Testis (tissue), 2 donors: ENCODE measurements at regions not wholly inside any gene's neighbourhood (a gene's known extent, or its start where the extent isn't known, plus 50 kb on each side); places are given as distances from the start of the nearest gene placed in this dataset.

Experiments used
- DNase-seq: peaks from one replicate; pipeline ENCODE4 v3.0.0-alpha.2; 2019
- H3K27ac ChIP-seq, 2 donors: fragments of 200-600 bp; sonication (generic); one replicate each; pipeline ENCODE4 v1.5.1; 2019
- H3K27me3 ChIP-seq: fragments of 200-600 bp; sonication (generic); one replicate; pipeline ENCODE4 v1.5.1; 2019
- H3K36me3 ChIP-seq: fragments of 200-600 bp; sonication (generic); one replicate; pipeline ENCODE4 v1.5.1; 2017; ENCODE audit warnings: low read depth; ENCODE audit errors: missing control alignments
- H3K4me1 ChIP-seq: fragments of 200-600 bp; sonication (generic); one replicate; pipeline ENCODE4 v1.5.1; 2019
- H3K4me3 ChIP-seq, 2 donors: fragments of 200-600 bp; sonication (generic); one replicate each; pipeline ENCODE4 v1.5.1; 2017 to 2019
- H3K9me3 ChIP-seq: fragments of 200-600 bp; sonication (generic); one replicate; pipeline ENCODE4 v1.5.1; 2017
- POLR2A ChIP-seq: fragments of 450-650 bp; IDR thresholded peaks from one replicate; pipeline ENCODE4 v1.6.1; 2017; ENCODE audit warnings: antibody characterized with exemption, mild to moderate bottlenecking, moderate library complexity
- WGBS, 2 donors: methylation state at CpG; one replicate each; pipeline ENCODE4 v1.1.5; 2018; 5-methylcytosine and 5-hydroxymethylcytosine counted together
- intact Hi-C: fragments of 100-400 bp; cut with DNase I; formaldehyde crosslinking; loops from one replicate; pipeline ENCODE4 v1.15.1; 2023; ENCODE audit warnings: low total_unique reads
- TF ChIP-seq, protein P1 (sequence below), 3 experiments: fragments of 450-650 bp in 2 of 3; fragments of 200-600 bp in 1 of 3; sonication (generic) in 1 of 3; IDR thresholded peaks; one replicate each; pipeline ENCODE4 v1.5.1; 2016 to 2019; ENCODE audit warnings: antibody characterized with exemption in 3 of 3, mild to moderate bottlenecking in 2 of 3, moderate library complexity in 1 of 3

DNA sequence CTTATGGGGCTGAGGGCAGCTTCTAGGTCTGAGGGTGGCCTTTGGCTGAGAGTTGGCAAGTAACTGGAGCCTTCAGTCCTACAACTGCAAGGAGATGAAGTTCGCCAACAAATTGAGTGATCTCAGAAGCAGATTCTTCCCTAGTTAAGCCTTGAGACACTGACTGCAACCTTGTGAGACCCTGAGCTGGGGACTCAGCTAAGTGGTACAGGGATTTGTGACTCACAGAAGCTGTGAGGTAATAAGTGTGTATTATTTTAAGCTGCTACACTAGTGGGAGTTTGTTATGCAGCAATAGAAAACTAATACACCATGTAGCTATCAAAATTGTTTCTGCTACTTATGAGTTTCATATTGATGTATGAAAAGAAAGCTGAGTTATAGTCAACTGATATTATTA is 279.2 kb downstream of the PIK3R1 start:
- TF ChIP-seq POLR2A: no peak
- TF ChIP-seq, protein P1, sequence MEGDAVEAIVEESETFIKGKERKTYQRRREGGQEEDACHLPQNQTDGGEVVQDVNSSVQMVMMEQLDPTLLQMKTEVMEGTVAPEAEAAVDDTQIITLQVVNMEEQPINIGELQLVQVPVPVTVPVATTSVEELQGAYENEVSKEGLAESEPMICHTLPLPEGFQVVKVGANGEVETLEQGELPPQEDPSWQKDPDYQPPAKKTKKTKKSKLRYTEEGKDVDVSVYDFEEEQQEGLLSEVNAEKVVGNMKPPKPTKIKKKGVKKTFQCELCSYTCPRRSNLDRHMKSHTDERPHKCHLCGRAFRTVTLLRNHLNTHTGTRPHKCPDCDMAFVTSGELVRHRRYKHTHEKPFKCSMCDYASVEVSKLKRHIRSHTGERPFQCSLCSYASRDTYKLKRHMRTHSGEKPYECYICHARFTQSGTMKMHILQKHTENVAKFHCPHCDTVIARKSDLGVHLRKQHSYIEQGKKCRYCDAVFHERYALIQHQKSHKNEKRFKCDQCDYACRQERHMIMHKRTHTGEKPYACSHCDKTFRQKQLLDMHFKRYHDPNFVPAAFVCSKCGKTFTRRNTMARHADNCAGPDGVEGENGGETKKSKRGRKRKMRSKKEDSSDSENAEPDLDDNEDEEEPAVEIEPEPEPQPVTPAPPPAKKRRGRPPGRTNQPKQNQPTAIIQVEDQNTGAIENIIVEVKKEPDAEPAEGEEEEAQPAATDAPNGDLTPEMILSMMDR (IDR thresholded peaks at IDR 0.05): no peak
- WGBS, 2 donors: 94 to 96% methylated on average over 1 of the region's 1 CpG
- DNase-seq: no peak
- no peaks in the 10 kb centered on the region for H3K4me1 ChIP-seq
- no peaks in the 10 kb centered on the region for H3K36me3 ChIP-seq
- no peaks in the 10 kb centered on the region for H3K9me3 ChIP-seq
- no peak overlapping the region for H3K27ac ChIP-seq
- intact Hi-C loops: no loop called here
- no peaks in the 10 kb centered on the region for H3K27me3 ChIP-seq
- H3K4me3 ChIP-seq: no peak overlapping the region

GRCh38 chr5:68499987-68500386 is 284.4 kb downstream of the PIK3R1 start:
- Histone ChIP-seq H3K9me3 (no peaks in the 10 kb centered on the region), H3K27me3 (no peaks in the 10 kb centered on the region), H3K4me1 (no peaks in the 10 kb centered on the region), H3K4me3 (no peak overlapping the region), H3K36me3 (no peaks in the 10 kb centered on the region), H3K27ac (no peak overlapping the region)
- TF ChIP-seq POLR2A: no peak
- TF ChIP-seq, protein P1 (IDR thresholded peaks at IDR 0.05): no peak
- no peak for DNase-seq
- intact Hi-C loops: no loop called here
- 75 to 79% methylated on average over 4 of the region's 4 CpGs for WGBS, 2 donors

DNA sequence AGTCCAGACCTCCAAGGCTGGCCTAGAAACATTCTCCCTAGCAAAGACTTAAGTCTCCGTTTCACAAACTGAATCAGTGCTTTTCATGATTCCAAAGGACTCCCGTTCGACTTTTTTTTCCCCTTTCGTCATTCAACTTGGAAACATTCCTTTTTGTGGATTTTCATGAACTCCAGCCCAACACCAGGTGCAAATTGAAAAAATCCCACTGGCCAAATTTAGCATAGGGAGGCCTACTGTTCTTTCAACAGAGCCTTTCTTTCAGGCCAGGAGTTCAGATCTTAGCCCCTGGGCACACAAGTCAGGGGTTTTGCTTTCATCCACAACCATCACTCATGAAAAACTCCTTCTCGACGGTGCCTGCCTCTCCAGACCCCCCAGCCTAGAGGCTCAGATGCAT is 285.3 kb downstream of the PIK3R1 start:
- H3K4me1 ChIP-seq: no peaks in the 10 kb centered on the region
- no peak for DNase-seq
- no peak overlapping the region for H3K27ac ChIP-seq
- WGBS, 2 donors: 88 to 92% methylated on average over 6 of the region's 6 CpGs
- intact Hi-C loops: no loop called here
- TF ChIP-seq, protein P1 (IDR thresholded peaks at IDR 0.05): no peak
- TF ChIP-seq POLR2A: no peak
- no peaks in the 10 kb centered on the region for H3K27me3 ChIP-seq
- H3K9me3 ChIP-seq: no peaks in the 10 kb centered on the region
- H3K4me3 ChIP-seq: no peak overlapping the region
- no peaks in the 10 kb centered on the region for H3K36me3 ChIP-seq

DNA sequence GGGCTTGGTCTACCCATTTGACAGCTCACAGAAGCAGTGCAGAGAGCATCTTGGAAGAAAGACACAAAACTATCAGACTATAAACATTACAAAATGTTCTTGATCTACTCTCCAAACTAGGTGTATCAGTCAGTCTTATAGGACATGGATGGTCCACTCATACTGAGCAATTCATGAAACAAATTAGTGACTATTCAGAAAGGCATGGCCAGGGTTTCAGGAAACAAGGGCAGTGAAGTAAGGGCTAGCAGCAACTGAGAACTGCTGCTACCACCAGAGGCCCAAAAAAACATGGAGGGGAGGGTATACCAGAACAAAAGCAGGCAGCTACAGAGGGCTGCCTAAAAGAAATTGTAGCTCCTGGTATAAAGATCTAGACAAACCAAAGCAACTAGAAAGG is 287.0 kb downstream of the PIK3R1 start:
- TF ChIP-seq, protein P1 (IDR thresholded peaks at IDR 0.05): no peak
- no peak for TF ChIP-seq POLR2A
- Histone ChIP-seq H3K27ac (no peak overlapping the region), H3K4me3 (no peak overlapping the region), H3K36me3 (no peaks in the 10 kb centered on the region), H3K4me1 (no peaks in the 10 kb centered on the region), H3K27me3 (no peaks in the 10 kb centered on the region), H3K9me3 (no peaks in the 10 kb centered on the region)
- no peak for DNase-seq
- intact Hi-C loops: no loop called here

DNA sequence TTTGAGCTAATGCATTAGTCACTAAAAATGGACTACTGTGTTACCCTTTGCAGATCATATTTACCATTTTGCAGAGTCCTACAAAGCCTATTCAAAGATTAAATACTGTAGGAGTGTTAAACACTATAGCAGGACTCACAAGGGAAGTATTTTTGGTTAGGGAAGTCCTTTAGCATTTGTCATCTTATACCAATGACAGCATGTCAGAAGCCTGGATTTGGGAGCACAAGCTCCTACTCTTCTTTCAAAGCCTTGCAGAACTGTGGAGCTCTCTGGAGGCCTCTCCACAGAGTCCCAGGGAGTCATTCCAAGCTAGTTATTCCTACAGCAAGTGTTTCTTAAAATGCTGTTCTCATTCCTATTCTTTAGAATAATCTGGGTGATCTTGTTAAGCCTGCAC is 288.8 kb downstream of the PIK3R1 start:
- Histone ChIP-seq H3K9me3 (no peaks in the 10 kb centered on the region), H3K27ac (no peak overlapping the region), H3K27me3 (no peaks in the 10 kb centered on the region), H3K4me1 (no peaks in the 10 kb centered on the region), H3K36me3 (no peaks in the 10 kb centered on the region), H3K4me3 (no peak overlapping the region)
- no peak for DNase-seq
- intact Hi-C loops: no loop called here
- no peak for TF ChIP-seq POLR2A
- TF ChIP-seq, protein P1 (IDR thresholded peaks at IDR 0.05): no peak
